Activated CD8-positive, alpha-beta memory T cell treated with anti-CD3 and anti-CD28 coated beads, Interleukin-2, amount 10 ng/mL, durations not matched to agents 7 days and 5 days (primary cell): ENCODE measurements at regions not wholly inside any gene's neighbourhood (a gene's known extent, or its start where the extent isn't known, plus 50 kb on each side); places are given as distances from the start of the nearest gene placed in this dataset.

Experiments used
- ATAC-seq: fragments of 150-1000 bp; cut with Tn5 transposase; one replicate; pipeline ENCODE4 v1.10.0; 2021; ENCODE audit warnings: moderate library complexity
- CTCF ChIA-PET: fragments of 350-600 bp; sonication (Branson Sonifier 250); formaldehyde crosslinking; loops from one replicate; lab custom pipeline; 2021; ENCODE audit warnings: antibody characterized with exemption; lab: Charles Lee
- DNase-seq: peaks from one replicate; pipeline ENCODE4 v3.0.0-alpha.2; 2020
- H3K27ac Mint-ChIP-seq: one replicate; pipeline ENCODE4 v1.8.0; 2021; ENCODE audit warnings: mild to moderate bottlenecking, mixed read lengths
- H3K27me3 Mint-ChIP-seq: one replicate; pipeline ENCODE4 v1.8.0; 2021; ENCODE audit warnings: mixed read lengths
- H3K36me3 Mint-ChIP-seq: one replicate; pipeline ENCODE4 v1.8.0; 2021; ENCODE audit warnings: mild to moderate bottlenecking, mixed read lengths
- H3K4me1 Mint-ChIP-seq: one replicate; pipeline ENCODE4 v1.8.0; 2021; ENCODE audit warnings: mixed read lengths
- H3K4me3 Mint-ChIP-seq: one replicate; pipeline ENCODE4 v1.8.0; 2021; ENCODE audit warnings: mild to moderate bottlenecking, moderate library complexity, mixed read lengths
- H3K9me3 Mint-ChIP-seq: one replicate; pipeline ENCODE4 v1.8.0; 2022; ENCODE audit warnings: low read depth, mixed read lengths

DNA sequence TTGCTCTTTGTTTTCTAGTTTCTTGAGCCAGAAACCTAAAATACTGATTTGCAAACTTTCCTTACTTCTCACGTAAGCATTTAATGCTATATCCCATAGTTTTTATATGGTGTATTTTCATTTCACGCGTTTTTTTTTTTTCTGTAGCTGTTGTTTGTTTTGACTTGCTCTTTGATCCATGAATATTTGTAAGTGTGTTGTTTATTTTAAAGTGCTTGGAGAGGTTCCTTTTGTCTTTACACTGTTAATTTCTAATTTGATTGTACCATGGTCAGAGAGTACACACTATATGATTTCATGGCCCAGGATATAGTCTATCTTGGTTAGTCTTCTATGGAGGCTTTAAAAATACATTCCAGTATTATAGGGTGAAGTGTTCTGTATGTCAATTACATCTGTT, 84.8 kb upstream of the RNF217 start:
- peaks cover 1% of the 10 kb centered on the region for H3K27me3 Mint-ChIP-seq
- H3K4me3 Mint-ChIP-seq, result no peak overlapping the region
- H3K27ac Mint-ChIP-seq, result no peak overlapping the region
- CTCF ChIA-PET, result no interaction called here
- no peak for ATAC-seq
- H3K4me1 Mint-ChIP-seq, result peaks cover under 1% of the 10 kb centered on the region
- H3K36me3 Mint-ChIP-seq, result no peaks in the 10 kb centered on the region
- no peak for DNase-seq
- no peaks in the 10 kb centered on the region for H3K9me3 Mint-ChIP-seq

DNA sequence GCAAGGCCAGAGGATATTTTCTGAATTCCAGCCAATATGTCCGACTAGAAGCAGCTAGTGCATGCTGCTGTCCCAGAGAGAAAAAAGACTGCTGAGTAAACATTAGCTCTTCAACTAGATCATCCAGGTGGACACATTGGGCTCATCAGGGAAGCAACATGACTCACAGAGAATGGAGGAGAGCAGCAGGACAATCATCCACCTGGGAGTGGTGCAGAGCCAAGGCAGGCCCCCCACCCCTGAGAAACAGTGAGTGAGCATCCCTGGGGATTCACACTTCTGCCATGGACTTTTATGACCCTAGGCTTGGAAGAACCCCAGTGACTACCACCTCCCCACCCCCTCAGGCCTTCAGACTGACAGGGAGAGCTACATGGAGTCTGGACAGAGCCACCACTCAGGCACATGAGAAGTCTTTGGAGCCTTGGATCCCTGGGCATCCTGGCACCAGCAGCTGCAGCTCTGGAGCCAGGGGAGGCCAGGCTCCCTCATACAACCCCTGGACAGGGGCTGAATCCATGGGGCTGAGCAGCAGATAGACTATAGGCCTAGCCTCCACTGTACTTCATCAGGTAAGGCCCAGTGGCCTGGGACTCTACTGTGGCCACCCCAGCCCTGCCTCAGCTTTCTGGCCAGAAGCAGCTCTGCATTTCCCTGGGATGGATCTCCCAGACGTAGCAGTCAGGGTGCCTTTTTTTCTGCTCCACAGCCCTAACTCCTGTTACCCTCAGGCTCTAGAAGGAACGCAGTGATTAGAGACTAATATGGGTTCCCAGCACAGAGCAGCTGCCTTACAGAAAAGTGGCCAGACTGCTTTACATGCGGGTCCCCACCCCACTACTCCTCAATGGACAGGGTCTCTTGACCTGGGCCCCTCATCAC, 82.9 kb upstream of the RNF217 start:
- H3K9me3 Mint-ChIP-seq, result no peaks in the 10 kb centered on the region
- H3K4me3 Mint-ChIP-seq, result no peak overlapping the region
- H3K36me3 Mint-ChIP-seq, result no peaks in the 10 kb centered on the region
- no peak for DNase-seq
- peaks cover 3% of the 10 kb centered on the region for H3K27me3 Mint-ChIP-seq
- peaks cover 2% of the 10 kb centered on the region for H3K4me1 Mint-ChIP-seq
- no peak overlapping the region for H3K27ac Mint-ChIP-seq
- CTCF ChIA-PET, result no interaction called here
- ATAC-seq, result no peak

DNA sequence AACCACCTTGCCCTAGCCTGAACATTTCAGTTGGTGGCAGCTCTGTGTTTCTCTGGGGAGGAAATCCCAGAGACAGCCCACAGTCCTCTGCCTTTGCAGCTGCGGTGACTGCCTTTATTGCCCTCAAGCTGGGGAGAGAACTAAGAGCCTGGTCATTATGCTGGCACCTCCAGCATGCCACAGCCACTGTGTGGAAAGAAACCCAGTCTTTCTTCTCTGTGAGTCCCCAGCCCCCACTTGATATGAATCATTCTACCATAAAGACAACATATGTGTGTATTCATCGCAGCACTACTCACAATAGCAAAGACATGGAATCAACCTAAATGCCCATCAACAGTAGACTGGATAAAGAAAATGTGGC, 82.3 kb upstream of the RNF217 start:
- H3K4me3 Mint-ChIP-seq, result no peak overlapping the region
- CTCF ChIA-PET, result no interaction called here
- no peak for ATAC-seq
- H3K4me1 Mint-ChIP-seq, result peaks cover 2% of the 10 kb centered on the region
- H3K9me3 Mint-ChIP-seq, result no peaks in the 10 kb centered on the region
- no peak overlapping the region for H3K27ac Mint-ChIP-seq
- no peaks in the 10 kb centered on the region for H3K36me3 Mint-ChIP-seq
- peaks cover 3% of the 10 kb centered on the region for H3K27me3 Mint-ChIP-seq
- no peak for DNase-seq

DNA sequence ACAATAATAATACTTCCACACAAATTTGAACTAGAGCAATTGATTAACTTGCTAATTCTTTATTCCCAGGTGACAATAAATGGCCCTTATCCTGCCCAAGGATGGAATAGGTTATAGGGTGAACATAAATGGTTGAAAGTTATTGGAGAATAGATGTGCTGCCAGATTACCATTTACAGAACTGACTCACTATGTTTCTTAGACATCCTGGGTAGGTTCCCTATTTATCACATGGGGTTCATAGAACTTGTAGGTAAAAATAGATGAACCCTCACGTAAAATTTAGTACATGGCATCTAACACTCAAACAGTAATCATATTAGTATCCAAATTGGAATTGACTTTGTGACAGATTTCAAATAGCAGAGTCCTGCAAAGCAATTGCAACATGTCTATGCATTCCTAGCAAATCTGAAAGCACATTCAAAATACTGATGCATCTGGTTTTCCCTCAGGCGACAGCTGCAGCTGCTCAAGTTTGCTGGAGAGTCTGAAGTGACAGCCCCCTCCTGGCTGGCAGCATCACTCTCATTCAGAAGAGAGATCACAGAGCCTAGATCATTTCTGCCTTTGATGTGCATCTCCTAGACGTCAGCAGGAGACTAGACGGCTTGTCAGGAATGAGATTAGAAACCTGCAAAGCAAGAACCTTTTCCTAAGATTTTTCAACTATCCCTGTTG, 80.2 kb upstream of the RNF217 start:
- peaks cover 3% of the 10 kb centered on the region for H3K27me3 Mint-ChIP-seq
- no peaks in the 10 kb centered on the region for H3K9me3 Mint-ChIP-seq
- H3K27ac Mint-ChIP-seq, result no peak overlapping the region
- no peak overlapping the region for H3K4me3 Mint-ChIP-seq
- CTCF ChIA-PET, result no interaction called here
- H3K36me3 Mint-ChIP-seq, result no peaks in the 10 kb centered on the region
- no peak for DNase-seq
- H3K4me1 Mint-ChIP-seq, result peaks cover 2% of the 10 kb centered on the region
- no peak for ATAC-seq

DNA sequence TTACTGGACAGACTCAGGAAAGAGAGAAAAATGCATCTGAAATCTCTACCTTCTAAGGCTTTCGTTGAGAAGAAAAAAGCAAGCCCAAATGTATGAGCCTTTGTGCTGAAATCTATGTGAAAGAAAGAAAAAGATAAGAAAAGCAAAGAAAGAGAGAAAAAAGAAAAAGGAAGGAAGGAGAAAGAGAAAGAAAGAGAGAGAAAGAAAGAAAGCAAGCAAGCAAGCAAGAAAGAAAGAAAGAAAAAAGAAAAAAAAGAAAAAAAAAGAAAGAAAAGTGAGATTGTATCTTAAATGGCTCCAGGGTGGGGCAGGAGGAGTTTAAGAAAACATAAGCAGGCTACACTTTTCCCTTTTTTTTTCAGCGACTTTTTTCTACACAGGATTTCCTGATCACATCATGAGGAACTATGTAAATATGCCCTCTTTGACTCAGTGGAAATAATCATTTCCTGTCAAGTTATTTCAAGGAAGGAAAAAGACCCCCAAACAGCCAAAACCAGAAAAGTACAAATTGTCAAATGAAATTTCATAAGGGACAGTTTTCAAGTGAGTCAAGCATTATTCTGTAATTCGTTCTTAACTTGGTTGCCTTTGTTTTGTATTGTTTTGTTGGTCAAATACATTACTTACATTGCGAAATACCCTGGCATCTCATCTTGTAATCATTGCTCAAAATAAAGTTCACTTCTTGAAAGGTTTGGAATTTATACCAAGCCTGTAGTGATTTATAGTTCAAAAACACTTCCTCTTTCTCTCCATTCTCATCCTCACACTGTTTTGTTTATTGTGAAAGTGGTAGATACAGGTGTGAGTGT, 79.5 kb upstream of the RNF217 start:
- Mint-ChIP-seq H3K4me3 (no peak overlapping the region), H3K9me3 (no peaks in the 10 kb centered on the region), H3K4me1 (peaks cover 2% of the 10 kb centered on the region), H3K27me3 (peaks cover 3% of the 10 kb centered on the region), H3K36me3 (no peaks in the 10 kb centered on the region), H3K27ac (no peak overlapping the region)
- CTCF ChIA-PET, result no interaction called here
- DNase-seq (no peak), ATAC-seq (no peak)

DNA sequence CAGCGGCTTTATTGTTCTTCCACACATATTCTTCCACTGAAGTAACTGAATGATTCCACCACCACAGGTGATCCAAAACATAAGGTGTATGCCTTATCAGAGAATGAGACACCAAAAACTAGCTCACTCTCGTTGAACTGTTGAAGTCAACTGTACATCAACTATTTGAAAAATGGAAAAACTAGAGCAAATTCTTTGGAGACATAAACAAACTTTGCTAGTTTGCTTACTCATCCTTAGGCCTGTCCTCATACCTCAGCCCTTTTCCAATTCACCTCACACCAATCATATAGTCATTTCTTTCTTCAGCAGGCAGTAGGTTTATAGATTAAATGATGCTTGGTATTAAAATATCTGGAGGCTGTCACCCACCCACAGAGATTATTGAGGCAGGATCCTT, 77.1 kb upstream of the RNF217 start:
- H3K4me1 Mint-ChIP-seq, result peaks cover 10% of the 10 kb centered on the region
- no peaks in the 10 kb centered on the region for H3K36me3 Mint-ChIP-seq
- no peak overlapping the region for H3K4me3 Mint-ChIP-seq
- CTCF ChIA-PET, result interaction anchor here (1.4 kb wide), 1 partner anchor 228 kb away, joined by 4 read pairs; no protein-coding TSS in a partner anchor
- DNase-seq (no peak), ATAC-seq (no peak)
- peaks cover 3% of the 10 kb centered on the region for H3K27me3 Mint-ChIP-seq
- H3K27ac Mint-ChIP-seq, result no peak overlapping the region
- H3K9me3 Mint-ChIP-seq, result no peaks in the 10 kb centered on the region

DNA sequence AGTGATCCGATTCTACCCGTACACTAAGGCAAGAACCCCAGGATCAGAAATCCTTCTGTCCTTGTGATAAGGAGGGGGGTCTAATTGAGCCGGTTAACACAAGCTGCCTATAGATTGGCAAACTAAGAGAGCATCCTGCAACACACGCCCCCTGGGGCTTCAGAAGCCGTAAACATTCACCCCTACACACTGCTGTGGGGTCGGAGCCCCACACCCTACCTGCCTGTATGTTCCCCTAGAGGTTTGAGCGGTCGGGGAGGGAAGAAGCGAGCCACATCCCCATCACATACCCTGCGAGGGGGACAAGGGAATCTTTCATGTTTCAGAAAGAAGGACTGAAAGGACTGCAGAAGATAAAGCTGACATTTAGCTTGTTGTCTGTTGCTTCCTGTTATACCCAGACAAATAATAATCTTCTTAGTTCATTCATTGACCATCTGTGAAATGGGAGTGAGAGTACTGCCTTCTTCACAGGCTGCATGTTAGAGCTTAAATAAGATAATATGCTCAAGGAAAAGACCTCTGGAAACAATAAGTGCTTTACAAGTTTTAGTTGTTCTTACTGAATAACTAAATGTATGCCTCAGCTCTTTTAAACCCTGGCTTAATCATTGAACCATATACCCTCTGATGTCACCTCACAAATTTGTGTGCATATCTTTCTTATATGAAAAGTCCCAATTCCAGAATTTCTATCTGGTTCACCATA, 74.2 kb upstream of the RNF217 start:
- H3K27me3 Mint-ChIP-seq, result no peaks in the 10 kb centered on the region
- H3K36me3 Mint-ChIP-seq, result no peaks in the 10 kb centered on the region
- DNase-seq (no peak), ATAC-seq (no peak)
- H3K4me1 Mint-ChIP-seq, result peaks cover 8% of the 10 kb centered on the region
- CTCF ChIA-PET, result no interaction called here
- H3K27ac Mint-ChIP-seq, result no peak overlapping the region
- no peak overlapping the region for H3K4me3 Mint-ChIP-seq
- H3K9me3 Mint-ChIP-seq, result no peaks in the 10 kb centered on the region

DNA sequence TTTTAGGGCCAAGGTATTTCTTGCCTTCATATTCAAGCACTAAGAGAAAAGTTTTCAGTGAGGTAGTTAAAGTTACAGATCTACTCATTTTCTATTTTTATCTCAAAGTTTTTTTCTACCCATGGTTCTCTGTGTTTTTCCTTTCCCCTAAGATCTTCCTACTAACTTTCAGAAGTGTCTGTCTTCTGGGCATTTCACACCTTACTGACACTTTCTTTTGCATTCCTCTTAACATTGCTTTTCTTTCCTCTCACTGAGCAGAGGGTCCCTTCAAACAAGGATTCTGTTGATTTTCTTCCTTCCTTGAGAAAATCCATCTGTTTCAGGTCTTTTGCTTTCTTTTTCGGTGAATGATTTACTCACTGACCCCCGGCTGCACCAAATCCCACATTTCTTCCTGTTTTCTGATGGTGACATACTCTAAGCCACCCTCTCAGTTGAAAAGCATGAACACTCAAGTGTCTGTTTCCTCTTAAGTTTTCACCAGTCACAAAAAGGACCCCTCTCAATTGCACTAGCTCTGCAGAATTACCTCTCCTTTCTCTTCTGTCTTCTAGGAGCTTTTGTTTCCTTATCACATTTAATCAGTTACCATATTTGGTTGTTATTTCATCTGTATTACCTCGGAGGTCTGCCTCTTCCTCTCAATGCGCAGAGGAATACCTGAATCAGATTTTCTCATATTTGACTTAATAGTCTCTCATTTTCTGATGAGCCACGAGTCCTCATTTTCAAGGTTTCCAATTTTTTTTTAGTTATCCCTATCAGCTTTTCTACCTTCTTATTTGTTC, 73.5 kb upstream of the RNF217 start:
- Mint-ChIP-seq H3K9me3 (no peaks in the 10 kb centered on the region), H3K27me3 (no peaks in the 10 kb centered on the region), H3K4me1 (peaks cover 8% of the 10 kb centered on the region), H3K4me3 (no peak overlapping the region), H3K27ac (no peak overlapping the region), H3K36me3 (no peaks in the 10 kb centered on the region)
- CTCF ChIA-PET, result no interaction called here
- DNase-seq (no peak), ATAC-seq (no peak)

DNA sequence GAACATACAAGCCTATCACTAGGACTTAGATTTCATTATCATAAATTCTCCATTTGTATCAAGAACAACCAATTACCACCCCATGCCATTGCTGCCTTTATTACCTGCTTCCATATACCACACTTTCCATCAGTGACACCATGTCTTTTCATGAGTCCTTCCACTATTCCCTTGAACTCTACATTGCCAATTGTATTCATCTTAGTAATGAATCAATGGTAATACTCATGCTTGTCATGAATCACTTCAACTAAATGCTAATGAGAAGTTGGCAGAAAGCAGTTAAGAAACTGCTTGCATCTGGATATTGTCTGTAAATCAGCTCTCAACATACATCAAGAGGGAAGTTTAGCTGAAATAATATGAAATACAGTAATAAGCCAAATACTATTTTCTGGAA, 61.2 kb upstream of the RNF217 start:
- no peak overlapping the region for H3K4me3 Mint-ChIP-seq
- H3K36me3 Mint-ChIP-seq, result no peaks in the 10 kb centered on the region
- DNase-seq (no peak), ATAC-seq (no peak)
- no peaks in the 10 kb centered on the region for H3K4me1 Mint-ChIP-seq
- H3K9me3 Mint-ChIP-seq, result no peaks in the 10 kb centered on the region
- no peak overlapping the region for H3K27ac Mint-ChIP-seq
- CTCF ChIA-PET, result no interaction called here
- no peaks in the 10 kb centered on the region for H3K27me3 Mint-ChIP-seq

DNA sequence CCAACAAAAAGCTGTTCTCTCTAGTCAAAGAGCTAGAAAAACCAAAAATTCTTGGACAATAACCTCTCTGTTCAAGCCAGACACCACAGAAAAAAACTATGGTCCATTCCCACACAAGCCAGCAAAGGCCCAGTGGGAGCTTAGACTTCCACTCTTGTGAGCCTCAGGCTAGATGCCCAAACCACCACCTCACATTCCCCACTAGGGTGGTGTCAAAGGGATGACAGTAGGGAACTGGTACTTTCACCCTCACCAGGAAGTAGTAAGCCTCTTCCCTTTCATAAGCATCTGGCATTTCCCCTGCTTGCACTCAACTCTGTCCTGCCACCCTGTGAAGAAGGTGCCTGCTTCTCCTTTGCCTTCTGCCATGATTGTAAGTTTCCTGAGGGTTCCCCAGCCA, 58.4 kb upstream of the RNF217 start:
- no peaks in the 10 kb centered on the region for H3K27me3 Mint-ChIP-seq
- ATAC-seq (no peak), DNase-seq (no peak)
- no peak overlapping the region for H3K27ac Mint-ChIP-seq
- H3K4me1 Mint-ChIP-seq, result no peaks in the 10 kb centered on the region
- H3K4me3 Mint-ChIP-seq, result no peak overlapping the region
- H3K36me3 Mint-ChIP-seq, result no peaks in the 10 kb centered on the region
- H3K9me3 Mint-ChIP-seq, result no peaks in the 10 kb centered on the region
- CTCF ChIA-PET, result no interaction called here

DNA sequence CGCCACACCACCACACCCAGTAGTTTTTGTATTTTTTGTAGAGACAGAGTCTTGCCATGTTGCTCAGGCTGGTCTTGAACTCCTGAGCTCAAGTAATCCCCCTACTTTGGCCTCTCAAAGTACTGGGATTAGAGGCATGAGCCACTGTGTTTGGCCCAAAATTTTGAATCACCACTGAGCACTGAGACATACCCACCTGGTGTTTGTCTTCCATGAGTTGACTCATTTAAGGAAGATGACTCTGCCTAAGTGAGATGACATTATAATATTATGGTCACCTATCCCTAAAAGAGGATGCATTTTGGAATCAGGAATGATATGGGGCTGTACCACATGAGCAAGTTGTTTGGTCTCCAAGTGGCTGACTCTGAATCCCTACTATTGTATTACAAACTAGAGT, 54.6 kb upstream of the RNF217 start:
- Mint-ChIP-seq H3K27me3 (no peaks in the 10 kb centered on the region), H3K4me3 (no peak overlapping the region), H3K27ac (no peak overlapping the region), H3K9me3 (no peaks in the 10 kb centered on the region), H3K36me3 (no peaks in the 10 kb centered on the region), H3K4me1 (no peaks in the 10 kb centered on the region)
- DNase-seq, result no peak
- CTCF ChIA-PET, result no interaction called here
- ATAC-seq, result no peak
